Prostate gland (tissue), 2 donors: ENCODE measurements at regions not wholly inside any gene's neighbourhood (a gene's known extent, or its start where the extent isn't known, plus 50 kb on each side); places are given as distances from the start of the nearest gene placed in this dataset.

ENCODE experiments used
- DNase-seq: peaks from one replicate; pipeline ENCODE4 v3.0.0-alpha.2; 2019; ENCODE audit warnings: low spot score
- H3K27ac ChIP-seq, 2 donors: fragments of 200-600 bp; sonication (generic); 2 replicates each; pipeline ENCODE4 v1.5.1; 2017 to 2019
- H3K27me3 ChIP-seq: fragments of 200-600 bp; sonication (generic); replicated peaks from 2 replicates; pipeline ENCODE4 v1.5.1; 2019; ENCODE audit not compliant: insufficient read depth
- H3K36me3 ChIP-seq, 2 donors: fragments of 200-600 bp; sonication (generic); 1 replicate in 1 of 2; 2 replicates in 1 of 2; pipeline versions ENCODE4 v1.5.1 to v1.8.1; 2017 to 2019
- H3K4me1 ChIP-seq: fragments of 200-600 bp; sonication (generic); replicated peaks from 2 replicates; pipeline ENCODE4 v1.5.1; 2019
- H3K4me3 ChIP-seq, 2 donors: fragments of 200-600 bp; sonication (generic); 2 replicates each; pipeline ENCODE4 v1.5.1; 2017 to 2019
- H3K9me3 ChIP-seq: fragments of 200-600 bp; sonication (generic); 2 replicates; pipeline ENCODE4 v1.5.1; 2017
- CTCF ChIP-seq, 4 experiments: fragments of 200-600 bp in 2 of 4; fragments of 450-650 bp in 2 of 4; sonication (generic) in 2 of 4; IDR thresholded peaks; 1 replicate in 3 of 4; 2 replicates in 1 of 4; pipeline ENCODE4 v1.5.1; 2016 to 2019; ENCODE audit warnings: antibody characterized with exemption in 4 of 4, mild to moderate bottlenecking in 2 of 4, moderate library complexity in 2 of 4
- POLR2A ChIP-seq: fragments of 450-650 bp; IDR thresholded peaks from one replicate; pipeline ENCODE4 v1.6.1; 2016; ENCODE audit warnings: antibody characterized with exemption, mild to moderate bottlenecking
- POLR2AphosphoS5 ChIP-seq: sonication (generic); formaldehyde crosslinking; IDR thresholded peaks from one replicate; pipeline ENCODE4 v1.6.1; 2017; ENCODE audit warnings: antibody characterized with exemption
- WGBS: methylation state at CpG from one replicate; pipeline ENCODE4 v1.1.5; 2018; 5-methylcytosine and 5-hydroxymethylcytosine counted together
- intact Hi-C: fragments of 100-400 bp; cut with DNase I; formaldehyde crosslinking; loops from one replicate; pipeline ENCODE4 v1.14.2; 2022

GRCh38 chr2:126312579-126312978 lies 343.4 kb upstream of the GYPC start:
- Histone ChIP-seq H3K9me3 (no peaks in the 10 kb centered on the region), H3K4me3 (no peak overlapping the region), H3K27ac (no peak overlapping the region), H3K4me1 (no peaks in the 10 kb centered on the region), H3K36me3 (no peaks in the 10 kb centered on the region), H3K27me3 (no peaks in the 10 kb centered on the region)
- WGBS, result 86% methylated on average over 5 of the region's 5 CpGs
- no peak for DNase-seq
- TF ChIP-seq CTCF (IDR thresholded peaks at IDR 0.05) (no peak), POLR2A (no peak), POLR2AphosphoS5 (no peak)
- intact Hi-C loops, result no loop called here

- no peaks in the 10 kb centered on the region for H3K4me1 ChIP-seq
- H3K27ac ChIP-seq, result no peak overlapping the region
- intact Hi-C loops, result no loop called here
- H3K36me3 ChIP-seq, result no peaks in the 10 kb centered on the region
- no peak for DNase-seq
- TF ChIP-seq POLR2A, result no peak
- TF ChIP-seq CTCF (IDR thresholded peaks at IDR 0.05), result no peak
- no peak for TF ChIP-seq POLR2AphosphoS5
- H3K4me3 ChIP-seq, result no peak overlapping the region
- no peaks in the 10 kb centered on the region for H3K9me3 ChIP-seq
- H3K27me3 ChIP-seq, result no peaks in the 10 kb centered on the region
- 66% methylated on average over 1 of the region's 1 CpG for WGBS
These were observed 340.1 kb upstream of the GYPC start for GRCh38 chr2:126315828-126316227.

GRCh38 chr2:126317790-126318431 lies 338.0 kb upstream of the GYPC start:
- TF ChIP-seq POLR2A (no peak), POLR2AphosphoS5 (no peak), CTCF (IDR thresholded peaks at IDR 0.05) (no peak)
- H3K27ac ChIP-seq, result no peak overlapping the region
- no peak overlapping the region for H3K4me3 ChIP-seq
- H3K36me3 ChIP-seq, result no peaks in the 10 kb centered on the region
- H3K4me1 ChIP-seq, result no peaks in the 10 kb centered on the region
- intact Hi-C loops, result no loop called here
- no peak for DNase-seq
- WGBS, result 82% methylated on average over 2 of the region's 2 CpGs
- H3K9me3 ChIP-seq, result no peaks in the 10 kb centered on the region
- H3K27me3 ChIP-seq, result no peaks in the 10 kb centered on the region

GRCh38 chr2:126322342-126322741 lies 333.6 kb upstream of the GYPC start:
- Histone ChIP-seq H3K4me1 (no peaks in the 10 kb centered on the region), H3K9me3 (no peaks in the 10 kb centered on the region), H3K36me3 (no peaks in the 10 kb centered on the region), H3K27ac (no peak overlapping the region), H3K4me3 (no peak overlapping the region), H3K27me3 (no peaks in the 10 kb centered on the region)
- intact Hi-C loops, result no loop called here
- TF ChIP-seq POLR2A (no peak), POLR2AphosphoS5 (no peak), CTCF (IDR thresholded peaks at IDR 0.05) (no peak)
- WGBS, result 82% methylated on average over 3 of the region's 3 CpGs
- DNase-seq, result no peak

GRCh38 chr2:126325202-126325601 lies 330.8 kb upstream of the GYPC start:
- TF ChIP-seq CTCF (IDR thresholded peaks at IDR 0.05), result no peak
- TF ChIP-seq POLR2A, result no peak
- TF ChIP-seq POLR2AphosphoS5, result no peak
- Histone ChIP-seq H3K4me3 (no peak overlapping the region), H3K27ac (no peak overlapping the region), H3K36me3 (no peaks in the 10 kb centered on the region), H3K27me3 (no peaks in the 10 kb centered on the region), H3K4me1 (no peaks in the 10 kb centered on the region), H3K9me3 (no peaks in the 10 kb centered on the region)
- WGBS, result 76% methylated on average over 5 of the region's 5 CpGs
- intact Hi-C loops, result no loop called here
- DNase-seq, result no peak
